ENCODE measurements at regions not wholly inside any gene's neighbourhood (a gene's known extent, or its start where the extent isn't known, plus 50 kb on each side); places are given as distances from the start of the nearest gene placed in this dataset.

DNA sequence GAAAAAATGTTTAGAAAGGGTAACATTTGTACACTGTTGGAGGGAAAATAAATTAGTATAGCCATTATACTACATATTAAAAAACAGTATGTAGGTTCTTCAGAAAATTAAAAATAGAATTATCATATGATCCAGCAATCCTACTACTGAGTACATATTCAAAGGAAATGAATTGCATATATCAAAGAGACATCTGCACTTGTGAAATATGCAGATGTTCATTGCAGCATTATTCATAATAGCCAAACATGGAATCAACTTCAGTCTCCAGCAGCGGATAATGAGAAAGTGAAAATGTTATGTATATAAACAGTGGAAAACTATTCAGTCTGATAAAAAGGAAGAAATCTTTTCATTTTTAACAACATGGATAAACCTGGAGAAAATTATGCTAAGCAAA is 695.5 kb downstream of the SLCO4C1 start:
- DNase-seq (ENCODE audit: low spot score) (no peak), ATAC-seq (ENCODE audit: low FRiP score) (no peak)
- TF ChIP-seq, protein P1, sequence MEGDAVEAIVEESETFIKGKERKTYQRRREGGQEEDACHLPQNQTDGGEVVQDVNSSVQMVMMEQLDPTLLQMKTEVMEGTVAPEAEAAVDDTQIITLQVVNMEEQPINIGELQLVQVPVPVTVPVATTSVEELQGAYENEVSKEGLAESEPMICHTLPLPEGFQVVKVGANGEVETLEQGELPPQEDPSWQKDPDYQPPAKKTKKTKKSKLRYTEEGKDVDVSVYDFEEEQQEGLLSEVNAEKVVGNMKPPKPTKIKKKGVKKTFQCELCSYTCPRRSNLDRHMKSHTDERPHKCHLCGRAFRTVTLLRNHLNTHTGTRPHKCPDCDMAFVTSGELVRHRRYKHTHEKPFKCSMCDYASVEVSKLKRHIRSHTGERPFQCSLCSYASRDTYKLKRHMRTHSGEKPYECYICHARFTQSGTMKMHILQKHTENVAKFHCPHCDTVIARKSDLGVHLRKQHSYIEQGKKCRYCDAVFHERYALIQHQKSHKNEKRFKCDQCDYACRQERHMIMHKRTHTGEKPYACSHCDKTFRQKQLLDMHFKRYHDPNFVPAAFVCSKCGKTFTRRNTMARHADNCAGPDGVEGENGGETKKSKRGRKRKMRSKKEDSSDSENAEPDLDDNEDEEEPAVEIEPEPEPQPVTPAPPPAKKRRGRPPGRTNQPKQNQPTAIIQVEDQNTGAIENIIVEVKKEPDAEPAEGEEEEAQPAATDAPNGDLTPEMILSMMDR (IDR thresholded peaks at IDR 0.05), result no peak

GRCh38 chr5:101590384-101590783 is 687.3 kb upstream of the ST8SIA4 start:
- no peak for DNase-seq (ENCODE audit: low spot score)
- no peak for ATAC-seq (ENCODE audit: low FRiP score)
- TF ChIP-seq, protein P1 (IDR thresholded peaks at IDR 0.05), result no peak

GRCh38 chr5:101585366-101585765 is 682.3 kb upstream of the ST8SIA4 start:
- DNase-seq (ENCODE audit: low spot score) (no peak), ATAC-seq (ENCODE audit: low FRiP score) (no peak)
- TF ChIP-seq, protein P1 (IDR thresholded peaks at IDR 0.05), result no peak

DNA sequence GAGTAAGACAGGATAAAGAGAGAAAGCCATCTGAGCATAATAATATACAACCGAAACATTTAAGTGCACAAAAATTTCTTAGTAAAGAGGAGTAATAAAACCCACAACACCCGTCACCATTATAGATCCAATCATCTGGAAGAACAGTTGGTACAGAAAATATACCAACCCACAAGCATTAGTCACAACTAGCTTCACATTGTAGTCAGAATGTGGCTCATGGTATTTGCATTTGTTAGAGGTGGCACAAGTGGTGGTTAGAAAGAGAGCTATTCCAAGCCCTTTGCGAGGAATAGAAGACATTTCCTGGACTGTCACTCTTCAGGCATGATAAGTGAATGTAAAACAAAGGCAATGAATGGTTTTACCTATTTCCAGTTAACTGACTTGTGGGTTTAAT is 677.5 kb upstream of the ST8SIA4 start:
- TF ChIP-seq, protein P1 (IDR thresholded peaks at IDR 0.05), result no peak
- ATAC-seq (ENCODE audit: low FRiP score) (no peak), DNase-seq (ENCODE audit: low spot score) (no peak)

- DNase-seq (ENCODE audit: low spot score) (no peak), ATAC-seq (ENCODE audit: low FRiP score) (no peak)
- TF ChIP-seq, protein P1 (IDR thresholded peaks at IDR 0.05), result no peak
These were observed 670.9 kb upstream of the ST8SIA4 start for GRCh38 chr5:101574017-101574416.

DNA sequence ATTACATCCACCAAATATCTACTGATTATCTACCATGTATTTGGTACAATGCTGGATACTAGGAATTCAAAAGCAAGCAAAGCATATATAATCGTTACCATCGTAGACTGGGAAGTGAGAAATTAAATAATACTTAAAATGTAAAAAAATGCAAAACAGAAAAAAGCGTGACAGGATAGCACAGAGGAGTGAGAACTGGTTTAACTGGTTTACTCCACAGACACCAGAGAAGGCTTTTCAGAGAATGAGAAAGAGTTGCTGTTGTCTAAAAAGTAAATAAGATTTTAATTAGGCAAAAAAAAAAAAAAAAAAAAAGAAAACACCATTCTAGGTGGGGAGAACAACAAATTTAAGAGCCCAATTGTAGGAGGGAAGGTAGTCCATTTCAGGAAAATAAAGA is 657.9 kb upstream of the ST8SIA4 start:
- TF ChIP-seq, protein P1 (IDR thresholded peaks at IDR 0.05), result no peak
- no peak for ATAC-seq (ENCODE audit: low FRiP score)
- DNase-seq (ENCODE audit: low spot score), result no peak

DNA sequence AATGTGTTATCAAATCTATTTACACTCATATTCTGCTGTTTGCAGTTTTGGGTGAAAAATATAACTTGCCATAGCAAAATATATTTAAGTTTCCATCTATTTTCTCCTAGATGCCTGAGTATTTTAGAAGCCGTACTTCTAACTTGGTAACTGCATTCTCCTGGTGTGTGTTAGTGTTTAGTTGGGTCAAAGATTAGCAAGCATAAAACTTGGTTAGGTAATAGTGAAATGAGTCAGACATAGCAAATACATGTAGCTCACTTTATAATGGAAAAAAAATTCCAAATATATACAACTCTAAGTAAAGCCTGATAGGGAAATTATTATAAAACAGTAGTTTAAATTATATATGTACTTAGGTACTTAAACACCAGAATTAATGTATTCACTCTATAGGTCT is 640.7 kb upstream of the ST8SIA4 start:
- ATAC-seq (ENCODE audit: low FRiP score), result no peak
- no peak for DNase-seq (ENCODE audit: low spot score)
- TF ChIP-seq, protein P1 (IDR thresholded peaks at IDR 0.05), result no peak
